Omental fat pad (tissue), 3 donors: ENCODE measurements at regions not wholly inside any gene's neighbourhood (a gene's known extent, or its start where the extent isn't known, plus 50 kb on each side); places are given as distances from the start of the nearest gene placed in this dataset.

Experiments used
- ATAC-seq: fragments of 150-250 bp; one replicate; pipeline ENCODE4 v1.9.1; 2016; ENCODE audit warnings: mild to moderate bottlenecking, moderate library complexity; ENCODE audit not compliant: low FRiP score
- DNase-seq: peaks from one replicate; pipeline ENCODE4 v3.0.0-alpha.2; 2019; ENCODE audit warnings: low spot score
- TF ChIP-seq, protein P1 (sequence below), 3 donors: fragments of 450-650 bp; IDR thresholded peaks; one replicate each; pipeline ENCODE4 v1.5.1; 2016 to 2017; ENCODE audit warnings: antibody characterized with exemption in 3 of 3, mild to moderate bottlenecking in 3 of 3, moderate library complexity in 2 of 3

DNA sequence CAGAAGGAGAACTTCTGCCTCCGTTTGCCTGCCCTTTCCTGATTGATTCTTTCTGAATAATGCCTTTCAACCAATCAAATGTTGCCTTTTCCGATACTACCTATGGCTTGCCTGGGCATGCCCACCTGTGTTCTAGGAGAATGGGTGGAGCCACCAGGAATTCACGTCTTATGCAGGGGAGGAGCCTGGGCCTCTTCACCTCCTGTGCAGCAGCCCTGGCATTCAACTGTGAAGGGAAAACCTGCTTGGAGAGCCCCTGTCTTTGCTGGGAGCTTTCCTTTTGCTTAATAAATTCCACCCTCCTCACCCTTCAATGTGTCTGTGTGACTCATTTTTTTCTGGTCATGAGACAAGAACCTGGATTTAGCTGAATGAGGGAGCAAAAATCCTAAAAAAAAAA lies 730.7 kb downstream of the UQCRFS1 start:
- DNase-seq (no peak), ATAC-seq (no peak)
- TF ChIP-seq, protein P1, sequence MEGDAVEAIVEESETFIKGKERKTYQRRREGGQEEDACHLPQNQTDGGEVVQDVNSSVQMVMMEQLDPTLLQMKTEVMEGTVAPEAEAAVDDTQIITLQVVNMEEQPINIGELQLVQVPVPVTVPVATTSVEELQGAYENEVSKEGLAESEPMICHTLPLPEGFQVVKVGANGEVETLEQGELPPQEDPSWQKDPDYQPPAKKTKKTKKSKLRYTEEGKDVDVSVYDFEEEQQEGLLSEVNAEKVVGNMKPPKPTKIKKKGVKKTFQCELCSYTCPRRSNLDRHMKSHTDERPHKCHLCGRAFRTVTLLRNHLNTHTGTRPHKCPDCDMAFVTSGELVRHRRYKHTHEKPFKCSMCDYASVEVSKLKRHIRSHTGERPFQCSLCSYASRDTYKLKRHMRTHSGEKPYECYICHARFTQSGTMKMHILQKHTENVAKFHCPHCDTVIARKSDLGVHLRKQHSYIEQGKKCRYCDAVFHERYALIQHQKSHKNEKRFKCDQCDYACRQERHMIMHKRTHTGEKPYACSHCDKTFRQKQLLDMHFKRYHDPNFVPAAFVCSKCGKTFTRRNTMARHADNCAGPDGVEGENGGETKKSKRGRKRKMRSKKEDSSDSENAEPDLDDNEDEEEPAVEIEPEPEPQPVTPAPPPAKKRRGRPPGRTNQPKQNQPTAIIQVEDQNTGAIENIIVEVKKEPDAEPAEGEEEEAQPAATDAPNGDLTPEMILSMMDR (IDR thresholded peaks at IDR 0.05): no peak

DNA sequence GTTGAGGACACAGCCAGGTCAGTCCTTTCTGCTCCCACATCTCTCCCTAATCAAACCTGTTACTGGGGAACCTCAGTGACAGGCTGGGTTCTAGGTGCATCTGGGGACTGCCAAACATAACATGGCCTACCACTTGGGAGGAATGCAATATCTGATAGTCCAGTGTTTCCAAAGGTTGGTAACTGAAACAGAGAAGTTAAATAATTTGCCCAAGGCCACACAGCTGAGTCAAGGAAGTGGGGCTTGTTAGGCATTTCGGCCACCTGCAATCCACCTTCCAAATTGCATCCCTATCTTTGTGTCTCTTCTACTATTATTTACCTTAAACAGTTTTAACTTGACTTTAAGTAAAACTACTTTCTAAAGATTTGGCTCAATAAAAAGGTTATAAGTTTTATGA lies 731.3 kb downstream of the UQCRFS1 start:
- TF ChIP-seq, protein P1 (IDR thresholded peaks at IDR 0.05): no peak
- ATAC-seq: no peak

DNA sequence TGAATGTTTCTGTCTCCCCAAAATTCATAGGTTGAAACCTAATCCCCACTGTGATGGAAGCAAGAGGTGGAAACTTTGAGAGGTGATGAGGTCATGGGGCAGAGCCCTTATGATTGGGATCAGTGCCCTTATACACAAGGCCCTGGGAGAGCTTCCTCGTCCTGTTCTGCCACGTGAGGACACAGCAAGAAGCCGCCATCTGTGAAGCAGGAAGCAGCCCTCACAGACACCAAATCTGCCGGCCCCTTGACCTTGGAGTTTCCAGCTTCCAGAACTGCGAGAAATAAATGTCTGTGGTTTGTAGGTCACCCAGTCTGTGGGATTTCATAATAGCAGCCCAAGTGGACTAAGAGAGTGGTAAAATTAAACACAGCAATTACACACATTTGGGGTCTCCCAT lies 737.4 kb downstream of the UQCRFS1 start:
- no peak for DNase-seq
- TF ChIP-seq, protein P1 (IDR thresholded peaks at IDR 0.05): no peak
- no peak for ATAC-seq

More for the DNA sequence above, 731.3 kb downstream of the UQCRFS1 start:
- no peak for DNase-seq

DNA sequence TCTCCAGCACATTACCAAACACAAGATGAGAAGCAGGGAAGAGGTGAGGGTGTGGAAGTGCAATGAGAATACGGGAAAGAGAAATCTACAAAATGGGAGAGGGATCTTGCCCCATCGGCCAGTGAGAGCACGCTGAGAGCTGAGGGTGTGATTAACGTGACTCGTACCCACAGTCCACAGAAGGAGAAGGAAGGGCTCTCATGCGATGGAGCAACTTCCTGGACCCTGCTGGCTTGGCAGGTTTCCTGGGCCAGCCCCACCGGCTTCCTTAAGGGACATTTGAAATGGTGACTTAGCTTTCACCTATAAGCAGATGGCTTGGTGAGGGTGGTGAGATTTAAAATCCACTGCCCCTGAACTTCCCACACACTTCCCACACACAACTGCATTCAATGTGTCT lies 740.1 kb downstream of the UQCRFS1 start:
- TF ChIP-seq, protein P1 (IDR thresholded peaks at IDR 0.05): no peak
- no peak for ATAC-seq
- DNase-seq: no peak

DNA sequence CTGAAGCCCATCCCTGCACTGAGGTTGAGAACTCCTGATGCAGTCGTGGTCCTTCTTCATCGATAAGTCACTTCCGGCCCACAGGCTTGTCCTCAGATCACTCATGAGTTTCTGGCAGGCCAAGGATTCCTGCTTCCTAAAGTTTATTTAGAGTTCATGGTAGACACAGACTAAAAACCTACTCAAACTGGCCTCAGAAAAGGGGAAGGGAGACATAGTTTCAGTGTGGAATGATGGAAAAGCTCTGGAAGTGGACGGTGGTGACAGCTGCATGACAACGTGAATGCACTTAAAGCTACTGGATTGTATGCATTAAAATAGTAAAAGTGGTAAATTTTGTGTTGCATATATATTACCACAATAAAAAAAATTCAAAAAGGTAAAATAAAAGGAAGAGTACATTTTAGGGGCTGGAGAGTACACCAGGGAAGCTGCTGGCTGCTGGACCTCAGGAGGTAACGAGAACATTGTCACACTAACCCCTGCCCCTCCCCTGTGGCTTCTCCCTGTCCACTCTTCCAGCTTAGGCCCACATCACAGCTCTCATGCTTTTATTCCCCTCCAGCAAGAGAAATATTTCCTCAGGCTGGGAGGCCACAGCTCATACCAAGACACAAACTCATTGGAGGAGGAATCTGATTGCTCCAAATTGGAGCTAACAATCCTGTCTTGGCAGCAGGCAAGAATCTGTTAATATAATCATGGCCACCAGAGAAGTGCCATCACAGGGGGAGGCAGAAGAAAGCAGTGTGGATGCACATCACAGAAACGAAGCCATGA lies 741.0 kb downstream of the UQCRFS1 start:
- ATAC-seq: no peak
- no peak for DNase-seq
- TF ChIP-seq, protein P1 (IDR thresholded peaks at IDR 0.05): no peak

DNA sequence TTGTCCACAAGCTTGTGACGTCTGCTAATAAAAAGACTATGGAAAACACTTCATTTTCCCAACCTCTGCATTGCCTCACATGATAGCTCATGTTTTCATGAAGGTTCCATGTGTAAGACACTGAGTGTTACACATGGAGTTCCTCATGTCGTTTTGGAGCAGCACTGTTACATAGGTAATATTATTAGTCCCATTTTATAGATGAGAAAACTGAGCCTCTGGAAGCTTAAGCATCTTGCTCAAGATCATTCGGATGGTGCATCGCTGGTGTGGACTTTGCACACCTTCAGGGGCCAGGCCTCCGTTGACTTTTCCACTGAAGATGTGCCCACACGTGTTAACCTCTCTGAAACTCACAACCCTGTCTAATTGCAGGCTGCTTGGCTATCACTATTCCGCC lies 743.4 kb downstream of the UQCRFS1 start:
- DNase-seq (no peak), ATAC-seq (no peak)
- TF ChIP-seq, protein P1 (IDR thresholded peaks at IDR 0.05): no peak
